ENCODE measurements at regions not wholly inside any gene's neighbourhood (a gene's known extent, or its start where the extent isn't known, plus 50 kb on each side); places are given as distances from the start of the nearest gene placed in this dataset.

DNA sequence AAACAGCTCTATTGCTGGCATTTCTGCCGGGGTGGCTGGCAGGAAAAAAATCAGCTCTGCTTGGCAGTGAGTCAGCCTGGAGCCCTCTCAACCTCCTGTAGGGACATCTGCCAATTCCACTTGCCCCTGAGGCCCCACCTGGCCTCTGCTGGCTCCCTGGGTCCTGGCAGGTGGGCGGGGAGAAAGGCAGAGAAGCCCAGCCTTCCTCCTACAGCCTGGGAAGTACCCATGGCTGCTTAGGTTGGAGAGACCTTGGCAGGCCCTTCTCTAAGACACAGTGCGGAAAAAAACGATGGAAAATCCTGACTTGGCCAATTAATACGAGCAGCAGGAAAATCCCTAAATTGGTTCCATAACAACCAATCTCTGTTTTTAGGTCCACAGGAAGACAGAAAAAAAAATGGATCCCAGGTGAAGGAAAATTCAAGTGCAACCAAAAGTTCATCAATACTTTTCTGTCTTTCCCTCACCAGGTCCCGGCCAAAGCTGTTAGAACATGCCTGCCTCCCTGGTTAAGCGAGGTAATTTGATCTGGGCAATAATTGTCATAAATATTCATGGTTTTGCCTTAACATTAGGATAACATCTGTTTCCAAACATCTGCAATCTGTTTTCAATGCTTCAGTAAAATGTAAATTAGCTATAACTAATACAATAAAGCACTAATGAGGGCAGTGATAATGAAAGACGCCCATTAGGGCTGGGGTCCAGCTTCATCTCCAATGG lies 245.9 kb downstream of the TFCP2L1 start:
- Histone ChIP-seq H3K9me3 (no peaks in the 10 kb centered on the region), H3K36me3 (ENCODE audit: low read depth) (no peaks in the 10 kb centered on the region), H3K4me3 (no peak overlapping the region), H3K4me1 (ENCODE audit: low read depth) (peaks cover 7% of the 10 kb centered on the region)
- intact Hi-C loops (cut with DNase I, micrococcal nuclease), result no loop called here
- ATAC-seq (peak; percentile 41), DNase-seq (no peak)
- TF ChIP-seq, protein P1, sequence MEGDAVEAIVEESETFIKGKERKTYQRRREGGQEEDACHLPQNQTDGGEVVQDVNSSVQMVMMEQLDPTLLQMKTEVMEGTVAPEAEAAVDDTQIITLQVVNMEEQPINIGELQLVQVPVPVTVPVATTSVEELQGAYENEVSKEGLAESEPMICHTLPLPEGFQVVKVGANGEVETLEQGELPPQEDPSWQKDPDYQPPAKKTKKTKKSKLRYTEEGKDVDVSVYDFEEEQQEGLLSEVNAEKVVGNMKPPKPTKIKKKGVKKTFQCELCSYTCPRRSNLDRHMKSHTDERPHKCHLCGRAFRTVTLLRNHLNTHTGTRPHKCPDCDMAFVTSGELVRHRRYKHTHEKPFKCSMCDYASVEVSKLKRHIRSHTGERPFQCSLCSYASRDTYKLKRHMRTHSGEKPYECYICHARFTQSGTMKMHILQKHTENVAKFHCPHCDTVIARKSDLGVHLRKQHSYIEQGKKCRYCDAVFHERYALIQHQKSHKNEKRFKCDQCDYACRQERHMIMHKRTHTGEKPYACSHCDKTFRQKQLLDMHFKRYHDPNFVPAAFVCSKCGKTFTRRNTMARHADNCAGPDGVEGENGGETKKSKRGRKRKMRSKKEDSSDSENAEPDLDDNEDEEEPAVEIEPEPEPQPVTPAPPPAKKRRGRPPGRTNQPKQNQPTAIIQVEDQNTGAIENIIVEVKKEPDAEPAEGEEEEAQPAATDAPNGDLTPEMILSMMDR (IDR thresholded peaks at IDR 0.05), result no peak

DNA sequence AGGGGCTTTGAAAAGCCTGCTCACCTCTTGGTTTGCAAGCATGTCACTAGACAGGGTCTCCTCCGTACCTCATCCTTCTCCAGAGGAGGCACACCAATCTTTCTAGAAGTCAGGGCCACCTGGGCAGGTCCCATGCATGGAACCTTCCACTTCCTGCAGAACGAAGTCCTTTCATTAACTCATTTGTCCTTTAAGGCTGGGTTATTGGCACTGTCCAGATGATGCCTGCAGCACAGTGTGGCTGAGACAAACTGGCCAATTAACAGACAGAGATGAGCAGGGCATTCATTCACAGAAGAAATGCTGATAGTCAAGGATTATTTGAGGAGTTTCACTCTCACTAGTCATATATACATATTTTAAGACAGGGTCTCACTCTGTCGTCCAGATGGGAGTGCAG lies 245.3 kb downstream of the TFCP2L1 start:
- ATAC-seq (no peak), DNase-seq (no peak)
- Histone ChIP-seq H3K4me1 (ENCODE audit: low read depth) (peaks cover 7% of the 10 kb centered on the region), H3K36me3 (ENCODE audit: low read depth) (no peaks in the 10 kb centered on the region), H3K4me3 (no peak overlapping the region), H3K9me3 (no peaks in the 10 kb centered on the region)
- TF ChIP-seq, protein P1 (IDR thresholded peaks at IDR 0.05), result no peak
- intact Hi-C loops (cut with DNase I, micrococcal nuclease), result no loop called here

DNA sequence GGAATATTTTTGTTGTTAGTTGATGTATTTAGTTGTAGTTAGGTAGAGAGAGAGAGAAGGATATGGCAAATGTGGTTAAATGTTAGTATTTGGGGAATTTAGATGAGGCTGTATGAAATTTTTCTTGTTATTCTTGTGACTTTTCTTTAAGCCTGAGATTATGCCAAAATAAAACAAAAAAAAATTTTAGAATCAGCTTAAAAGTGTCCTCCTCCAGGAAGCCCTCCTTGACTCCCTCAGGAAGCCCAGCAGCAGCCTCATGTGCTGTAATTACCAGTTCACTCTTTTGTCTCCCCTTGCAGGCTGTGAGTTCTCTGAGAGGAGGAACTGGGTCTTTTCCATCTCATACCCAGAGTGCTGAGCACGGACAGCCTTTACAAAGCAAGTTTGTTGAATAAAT lies 243.5 kb downstream of the TFCP2L1 start:
- Histone ChIP-seq H3K9me3 (no peaks in the 10 kb centered on the region), H3K4me3 (no peak overlapping the region), H3K4me1 (ENCODE audit: low read depth) (no peaks in the 10 kb centered on the region), H3K36me3 (ENCODE audit: low read depth) (no peaks in the 10 kb centered on the region)
- ATAC-seq (no peak), DNase-seq (no peak)
- TF ChIP-seq, protein P1 (IDR thresholded peaks at IDR 0.05), result no peak
- intact Hi-C loops (cut with DNase I, micrococcal nuclease), result no loop called here

DNA sequence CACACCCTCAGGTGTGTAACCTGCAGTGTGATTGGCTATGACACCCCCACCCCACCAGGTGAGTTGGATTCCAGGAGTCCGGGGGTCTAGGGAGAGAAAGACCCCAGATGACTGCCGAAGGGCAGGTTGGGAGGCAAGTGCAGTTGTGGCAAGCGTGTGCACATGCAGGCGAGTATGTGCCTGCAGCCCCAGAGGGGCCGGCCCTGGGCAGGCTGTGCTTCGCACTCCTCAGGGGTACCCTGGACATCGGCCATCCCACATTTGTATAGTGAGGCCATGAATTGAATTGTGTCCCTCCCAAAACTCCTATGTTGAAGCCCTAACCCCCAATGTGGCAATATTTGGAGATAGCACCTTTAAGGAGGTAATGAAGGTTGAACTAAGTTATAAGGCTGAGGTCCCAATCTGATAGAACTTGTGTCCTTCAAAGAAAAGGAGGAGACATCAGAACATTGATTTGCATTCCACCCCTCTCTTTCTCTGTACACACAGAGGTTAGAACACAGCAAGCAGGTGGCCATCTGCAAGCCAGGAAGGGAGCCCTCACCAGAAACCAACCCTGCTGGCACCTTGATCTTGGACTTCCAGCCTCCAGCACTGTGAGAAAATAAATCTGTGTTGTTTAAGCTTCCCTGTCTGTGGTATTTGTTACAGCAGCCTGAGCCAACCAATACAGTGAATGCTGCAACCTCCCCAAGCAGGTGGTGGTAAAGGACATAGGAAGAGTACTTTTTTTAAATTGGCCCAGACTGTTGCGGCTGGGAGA lies 241.8 kb downstream of the TFCP2L1 start:
- intact Hi-C loops (cut with DNase I, micrococcal nuclease), result no loop called here
- TF ChIP-seq, protein P1 (IDR thresholded peaks at IDR 0.05), result no peak
- Histone ChIP-seq H3K9me3 (no peaks in the 10 kb centered on the region), H3K4me3 (no peak overlapping the region), H3K4me1 (ENCODE audit: low read depth) (no peaks in the 10 kb centered on the region), H3K36me3 (ENCODE audit: low read depth) (no peaks in the 10 kb centered on the region)
- DNase-seq, result no peak
- no peak for ATAC-seq

DNA sequence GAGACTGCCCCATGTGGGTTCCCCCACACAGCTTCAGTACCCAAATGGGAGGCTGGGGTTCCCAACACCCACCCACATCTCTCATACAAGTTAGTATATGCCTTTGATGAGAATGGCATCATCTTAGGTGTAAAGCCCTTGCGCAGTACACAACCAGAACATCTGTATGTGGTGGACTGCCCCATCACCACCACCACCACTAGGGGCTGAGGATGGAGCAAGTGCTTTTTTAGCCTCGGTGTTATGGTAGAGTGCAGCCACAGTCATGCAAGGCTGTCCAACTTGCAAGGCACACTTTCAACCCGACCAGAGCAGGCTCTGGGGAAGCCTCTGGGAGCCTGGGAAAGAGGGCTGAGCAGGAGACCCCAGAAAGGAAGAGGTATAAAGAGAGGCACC lies 241.2 kb downstream of the TFCP2L1 start:
- DNase-seq (no peak), ATAC-seq (no peak)

More for the DNA sequence above, 241.2 kb downstream of the TFCP2L1 start:
- H3K9me3 ChIP-seq, result no peaks in the 10 kb centered on the region
- intact Hi-C loops (cut with DNase I, micrococcal nuclease), result no loop called here
- TF ChIP-seq, protein P1 (IDR thresholded peaks at IDR 0.05), result no peak
- no peaks in the 10 kb centered on the region for H3K36me3 ChIP-seq (ENCODE audit: low read depth)
- no peak overlapping the region for H3K4me3 ChIP-seq
- no peaks in the 10 kb centered on the region for H3K4me1 ChIP-seq (ENCODE audit: low read depth)
